KBM-7 (cell line): ENCODE measurements at regions not wholly inside any gene's neighbourhood (a gene's known extent, or its start where the extent isn't known, plus 50 kb on each side); places are given as distances from the start of the nearest gene placed in this dataset.

Experiments used
- DNase-seq: peaks from one replicate; pipeline ENCODE4 v3.0.0-alpha.2; 2015
- in situ Hi-C: fragments of 300-500 bp; cut with MboI; formaldehyde crosslinking; loops from 2 replicates; pipeline ENCODE4 v1.14.3; 2020; ENCODE audit warnings: low sequenced_read_pairs, low pct_unique_long_range_greater_than_20kb, mixed read lengths

DNA sequence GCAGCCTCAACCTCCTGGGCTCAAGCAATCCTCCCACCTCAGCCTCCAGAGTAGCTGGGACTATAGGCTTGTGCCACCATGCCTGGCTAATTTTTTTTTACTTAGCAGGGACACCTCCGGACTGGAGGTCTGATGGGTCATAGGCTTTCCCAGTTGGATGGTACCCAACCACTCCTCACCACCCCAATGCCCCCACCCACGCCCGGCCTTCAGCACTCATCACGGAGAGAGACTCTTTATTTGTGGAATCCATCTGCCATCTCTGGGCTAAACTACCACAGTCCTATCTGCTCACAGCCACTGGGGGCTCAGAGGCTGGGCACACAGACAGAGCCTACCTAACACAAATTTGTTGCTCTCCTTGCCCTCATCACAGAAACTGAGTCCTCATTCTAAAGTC, 58.3 kb upstream of the STXBP1 start:
- no peak for DNase-seq
- in situ Hi-C loops: no loop called here

DNA sequence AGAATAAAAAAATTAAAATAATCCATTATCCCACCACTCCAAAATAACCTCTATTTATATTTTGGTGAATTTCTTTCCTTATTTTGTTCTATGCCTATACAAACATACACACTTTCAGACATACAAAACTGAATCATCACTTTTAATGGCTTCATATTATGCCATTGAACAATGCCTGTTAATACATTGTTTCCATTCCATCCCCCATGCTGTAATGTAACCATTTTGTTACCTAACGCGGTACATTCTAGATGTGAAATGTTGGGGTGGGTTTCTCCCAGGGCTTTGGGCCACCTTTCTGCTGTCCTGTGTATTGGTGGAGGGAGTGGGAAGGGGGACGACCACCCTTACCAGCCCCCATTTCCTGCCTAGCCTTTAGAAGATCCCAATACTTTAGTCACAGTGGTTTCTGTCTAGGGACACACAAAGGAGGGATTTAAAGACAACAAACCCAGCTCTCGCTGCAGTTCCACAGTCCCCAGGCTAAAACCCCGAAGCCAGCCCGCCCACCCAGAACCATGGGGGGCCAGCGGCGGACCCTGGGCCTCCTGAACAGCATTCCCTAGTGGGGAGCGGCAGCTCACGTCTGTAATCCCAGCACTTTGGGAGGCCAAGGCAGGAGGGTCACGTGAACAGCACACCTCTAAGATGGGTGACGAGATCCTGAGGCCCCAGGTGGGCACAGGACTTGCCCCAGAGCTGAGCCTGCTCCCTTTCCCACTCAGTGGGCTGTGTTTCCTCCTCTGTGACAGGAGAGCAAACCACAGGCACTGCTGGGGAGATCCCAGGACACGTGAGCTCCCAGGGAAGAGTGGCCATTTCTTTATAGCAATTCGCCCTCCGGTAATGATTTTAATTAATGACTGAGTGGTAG, 56.9 kb upstream of the STXBP1 start:
- in situ Hi-C loops: no loop called here
- DNase-seq: peak; percentile 34

DNA sequence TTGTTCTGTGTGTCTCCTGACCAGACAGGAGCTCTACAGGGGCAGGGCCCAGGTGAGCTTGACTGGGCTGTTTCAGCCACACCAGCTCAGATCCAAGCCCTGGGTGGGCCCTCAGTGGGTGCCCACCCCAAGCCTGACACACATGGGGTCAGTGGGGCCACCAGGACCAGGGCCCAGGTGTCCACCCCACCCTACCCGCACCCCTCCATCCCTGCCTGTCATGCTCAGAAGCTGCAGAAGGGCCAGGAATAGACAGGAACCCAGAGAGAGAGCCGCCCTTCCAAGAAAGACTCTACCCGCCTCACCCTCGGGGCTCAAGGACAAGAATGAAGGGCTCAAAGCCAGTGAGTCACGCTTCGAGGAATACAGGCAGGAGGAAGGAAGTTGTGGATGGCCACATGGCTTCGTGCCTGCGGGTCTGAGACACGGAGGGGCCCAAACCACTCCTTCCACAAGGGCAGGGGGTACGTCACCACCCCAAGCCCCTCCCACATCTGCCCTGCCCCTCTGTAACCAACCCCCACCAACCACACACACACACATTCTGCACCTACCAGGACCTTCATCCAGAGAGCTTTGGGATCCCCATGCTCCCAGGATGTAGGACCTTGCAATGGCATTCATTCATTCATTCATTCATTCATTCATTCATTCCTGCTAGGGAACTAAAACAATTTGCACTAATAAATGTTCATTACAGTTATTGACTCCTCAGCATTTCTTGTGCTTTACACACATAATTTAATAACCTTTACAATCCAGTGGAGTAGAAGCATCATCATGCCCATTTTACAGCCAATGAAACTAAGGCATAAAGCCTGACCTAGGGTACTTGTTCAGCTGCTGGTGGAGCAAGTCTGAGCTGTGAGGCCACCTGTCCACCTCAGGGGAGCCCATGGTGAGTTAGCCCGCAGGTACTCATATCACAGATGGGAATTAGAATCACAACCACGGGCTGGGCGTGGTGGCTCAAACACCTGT, 55.9 kb upstream of the STXBP1 start:
- DNase-seq: peak; percentile 97
- in situ Hi-C loops: no loop called here

DNA sequence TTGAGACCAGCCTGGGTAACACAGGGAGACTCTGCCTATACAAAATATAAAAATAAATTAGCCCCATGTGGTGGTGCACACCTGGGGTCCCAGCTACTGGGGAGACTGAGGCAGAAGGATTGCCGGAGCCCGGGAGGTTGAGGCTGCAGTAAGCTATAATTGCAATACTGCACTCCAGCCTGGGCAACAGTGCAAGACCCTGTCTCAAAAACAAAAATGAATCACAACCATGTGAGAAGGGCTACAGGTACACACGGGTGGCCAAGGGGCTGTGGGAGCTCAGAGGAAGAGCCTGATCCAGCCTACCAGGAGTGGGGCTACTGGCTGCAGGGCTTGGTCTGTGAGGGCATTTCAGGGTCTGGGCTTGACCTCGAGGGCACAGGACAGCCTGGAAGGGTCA, 55.2 kb upstream of the STXBP1 start:
- DNase-seq: no peak
- in situ Hi-C loops: no loop called here

DNA sequence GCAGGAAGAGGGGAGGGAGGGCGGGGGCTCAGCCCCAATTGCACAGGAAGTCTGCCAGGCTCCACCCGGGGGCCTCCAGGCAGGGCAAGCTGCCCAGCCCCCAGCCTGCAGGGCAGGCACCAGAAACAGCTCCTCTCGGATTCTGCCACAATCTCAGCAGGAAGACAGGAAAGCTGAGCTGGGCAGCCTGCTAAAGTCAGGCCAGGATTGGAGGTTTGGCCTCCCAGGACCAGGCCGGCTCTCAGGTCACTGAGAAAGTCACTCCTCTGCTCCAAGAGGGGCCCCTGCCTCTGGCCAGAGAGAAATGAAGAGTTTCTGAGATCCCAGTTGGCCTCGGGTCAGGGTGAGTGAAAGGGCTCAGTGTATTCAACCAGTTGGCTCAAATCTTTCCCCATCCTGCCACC, 54.6 kb upstream of the STXBP1 start:
- DNase-seq: peak; percentile 49
- in situ Hi-C loops: no loop called here

DNA sequence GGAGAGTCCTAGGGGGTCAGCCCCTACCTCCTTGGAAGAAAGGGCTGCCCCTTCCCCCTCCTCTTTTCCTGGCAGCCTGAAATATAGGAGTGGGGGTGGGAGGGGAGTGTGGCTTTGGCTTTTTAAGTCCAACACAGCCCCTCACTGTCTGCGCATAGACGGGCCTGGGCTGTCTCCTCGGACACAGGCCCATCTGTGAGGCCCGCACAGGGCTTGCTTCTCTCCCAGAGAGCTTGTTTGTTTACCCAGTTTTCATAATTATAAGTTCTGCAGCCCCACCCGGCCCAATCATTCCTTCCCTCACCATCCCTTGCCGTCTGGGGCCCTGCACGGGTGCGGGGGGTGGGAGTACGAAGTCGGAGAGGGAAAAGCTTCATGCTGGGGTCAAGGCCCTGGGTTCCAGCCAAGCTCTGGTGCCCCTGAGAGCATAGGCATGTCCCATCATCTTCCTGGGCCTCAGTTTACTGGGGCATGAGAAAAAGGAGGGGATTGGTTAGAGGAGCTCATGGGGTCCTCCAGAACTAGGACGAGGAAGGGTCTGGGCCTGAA, 54.0 kb upstream of the STXBP1 start:
- in situ Hi-C loops: no loop called here
- DNase-seq: no peak

DNA sequence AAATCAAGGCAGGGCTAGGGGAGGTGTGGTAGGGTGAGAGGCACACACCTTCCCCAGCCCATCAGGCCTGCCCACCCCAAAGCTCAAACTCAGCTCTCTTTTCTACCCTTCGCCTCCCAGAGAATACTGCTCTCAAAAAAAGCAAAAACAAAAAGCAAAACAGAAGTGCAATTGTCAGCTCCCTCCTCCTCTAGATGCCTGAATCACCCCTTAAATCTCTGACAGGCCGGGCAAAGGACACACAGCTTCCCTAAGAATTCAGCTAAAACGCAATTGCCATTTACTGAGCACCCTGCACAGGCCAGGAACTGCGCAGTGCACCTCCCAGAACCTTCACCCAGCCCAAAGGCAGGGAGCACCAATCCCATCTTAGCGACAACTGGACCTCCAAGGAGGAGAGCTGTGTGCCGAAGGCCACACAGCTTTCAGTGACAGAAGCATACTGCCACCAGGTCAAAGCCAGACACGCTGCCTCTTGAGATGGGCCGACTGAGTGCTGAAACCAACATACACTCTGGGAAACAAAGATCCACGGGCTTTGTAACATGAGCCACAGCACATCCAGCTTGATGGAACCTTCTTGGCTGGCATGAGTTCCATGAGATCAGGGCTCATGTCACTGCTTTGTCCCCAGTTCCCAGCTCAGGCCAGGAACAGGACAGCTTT, 53.4 kb upstream of the STXBP1 start:
- in situ Hi-C loops: no loop called here
- no peak for DNase-seq

DNA sequence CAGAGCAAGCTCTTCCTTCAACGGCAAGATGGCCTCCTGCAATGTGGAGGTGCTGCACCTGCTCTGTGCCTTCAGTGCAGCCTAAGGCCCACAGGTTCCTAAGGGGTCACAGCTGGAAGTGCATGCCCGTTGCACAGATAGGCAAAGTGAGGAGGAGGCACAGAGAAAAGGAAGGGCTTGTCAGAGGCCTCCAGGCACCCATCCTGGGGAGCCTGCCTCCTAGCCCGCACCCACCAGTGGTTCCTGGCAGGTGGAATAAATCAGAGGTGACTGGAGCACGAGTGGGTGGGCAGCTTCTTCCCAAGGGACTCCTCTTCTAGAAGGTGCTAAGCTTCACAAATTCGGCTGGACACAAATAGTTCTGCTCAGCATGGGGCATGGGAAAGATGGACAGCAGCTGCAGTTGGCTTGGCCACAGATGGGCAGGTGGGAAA, 52.8 kb upstream of the STXBP1 start:
- in situ Hi-C loops: no loop called here
- DNase-seq: no peak

DNA sequence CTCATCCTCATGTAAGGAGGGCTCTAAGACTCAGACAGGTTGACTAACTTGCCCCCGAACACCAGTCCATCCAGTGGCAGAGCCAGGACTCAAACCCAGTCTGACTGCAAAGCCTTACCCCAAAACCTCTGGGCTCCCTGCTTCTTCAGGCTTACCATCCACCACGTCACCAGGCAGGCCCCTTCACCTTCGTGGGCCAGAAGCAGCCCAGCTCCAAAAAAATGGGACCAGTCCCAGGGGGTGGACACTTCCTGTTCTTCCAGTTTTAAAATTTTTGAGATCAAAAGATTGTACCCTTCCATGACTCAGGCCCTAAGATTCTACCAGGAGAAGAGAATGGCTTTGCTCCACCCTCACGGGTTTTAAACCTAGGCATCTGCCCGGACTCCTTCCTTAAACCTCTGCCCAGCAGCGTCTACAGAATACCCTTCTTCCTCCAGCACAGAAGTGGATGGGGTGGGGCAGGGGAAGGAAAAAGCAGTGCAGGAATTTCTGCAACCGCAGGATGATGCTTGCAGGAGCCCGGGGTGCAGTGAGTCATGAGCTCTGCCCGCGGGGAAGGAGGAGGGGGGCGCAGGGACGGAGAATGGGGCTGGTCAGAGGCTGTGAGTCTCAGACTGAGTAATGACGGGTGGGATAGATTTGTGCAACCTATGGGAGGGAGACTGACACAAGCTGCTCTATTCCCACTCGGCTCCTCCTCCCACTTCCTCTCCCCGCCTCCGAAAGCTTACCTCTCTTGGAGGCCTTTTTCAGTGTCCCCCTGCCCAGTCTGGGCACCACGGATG, 50.4 kb upstream of the STXBP1 start:
- in situ Hi-C loops: no loop called here
- peak; percentile 92 for DNase-seq
